Embryonic facial prominence (tissue), 1 donor: ENCODE measurements at regions not wholly inside any gene's neighbourhood (a gene's known extent, or its start where the extent isn't known, plus 50 kb on each side); places are given as distances from the start of the nearest gene placed in this dataset.

ENCODE experiments used
- DNase-seq: peaks from one replicate; pipeline ENCODE4 v3.0.0-alpha.2; 2016; ENCODE audit errors: extremely low spot score

DNA sequence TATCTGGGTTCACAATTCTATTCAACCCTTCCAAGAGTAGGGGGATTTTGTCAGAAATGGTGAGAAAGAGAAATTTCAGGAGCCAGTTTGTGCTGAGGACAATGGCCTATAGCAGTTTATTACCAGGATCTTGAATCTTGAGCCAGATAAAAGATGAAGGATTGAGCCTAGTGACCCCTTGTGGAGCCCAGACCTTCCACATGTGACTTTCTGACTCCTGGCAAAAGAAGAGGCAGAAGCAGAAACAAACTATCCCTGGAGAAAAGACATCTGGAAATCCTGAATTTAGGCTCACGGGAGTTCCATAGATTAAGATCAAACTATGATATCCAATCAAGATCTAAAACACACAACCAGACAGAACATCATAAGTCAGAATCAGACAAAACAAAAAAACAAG is 60.9 kb upstream of the CHRM2 start:
- no peak for DNase-seq

- DNase-seq: no peak
Observed at GRCh38 chr7:136803028-136803427, 65.4 kb upstream of the CHRM2 start.

DNA sequence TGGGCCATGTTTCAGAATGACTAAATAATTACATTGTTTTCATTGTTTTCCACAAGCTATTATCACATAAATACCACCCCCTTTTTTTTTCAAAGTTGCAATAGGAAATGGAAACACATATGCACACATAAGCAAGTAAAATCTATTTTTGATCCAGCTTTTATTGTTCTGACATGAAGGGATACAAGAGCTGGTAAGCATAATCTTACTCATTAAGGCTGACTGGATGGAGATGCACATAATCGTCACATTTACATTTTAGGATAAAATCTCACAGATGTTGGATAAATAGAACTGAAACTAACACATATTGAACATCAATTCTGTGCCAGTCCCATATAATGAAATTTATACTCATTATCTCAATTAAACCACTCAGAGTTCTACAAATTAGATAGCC is 84.5 kb upstream of the CHRM2 start:
- no peak for DNase-seq

GRCh38 chr7:136741941-136742340 is 126.5 kb upstream of the CHRM2 start:
- no peak for DNase-seq

- DNase-seq: no peak
Observed at GRCh38 chr7:136728945-136729344, 139.5 kb upstream of the CHRM2 start.

- no peak for DNase-seq
Observed at GRCh38 chr7:136726460-136726859, 142.0 kb upstream of the CHRM2 start.

DNA sequence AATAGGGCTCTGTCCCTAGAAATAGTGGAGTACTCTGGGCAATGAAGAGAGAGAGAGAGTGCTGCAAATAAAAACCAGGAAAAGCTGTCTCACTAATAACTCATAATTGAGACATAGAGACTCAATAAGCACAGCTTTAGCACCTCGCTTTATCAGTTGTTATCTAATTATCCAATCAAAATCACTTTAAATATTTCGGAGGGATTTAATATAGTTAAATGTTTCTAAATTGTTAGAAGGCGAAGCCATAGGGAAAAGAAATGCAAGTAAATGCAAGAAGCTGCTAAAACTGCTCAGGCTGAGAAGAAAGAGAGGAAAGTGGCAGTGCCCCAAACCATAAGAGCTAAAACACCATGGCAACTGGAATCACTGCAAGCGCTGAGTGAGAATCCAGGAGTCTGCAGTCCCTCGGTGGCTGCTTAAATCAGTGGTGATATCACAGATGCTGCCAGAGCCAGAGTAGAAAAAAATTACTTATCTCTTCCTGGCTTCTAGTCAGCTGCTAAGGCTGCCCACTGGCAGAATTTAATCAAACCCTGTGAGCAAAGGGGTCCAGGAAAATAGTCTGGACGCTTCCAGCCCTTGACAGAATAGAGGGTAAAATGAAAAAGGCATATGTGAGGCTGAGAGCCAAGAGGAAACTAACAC is 150.4 kb upstream of the CHRM2 start:
- no peak for DNase-seq

DNA sequence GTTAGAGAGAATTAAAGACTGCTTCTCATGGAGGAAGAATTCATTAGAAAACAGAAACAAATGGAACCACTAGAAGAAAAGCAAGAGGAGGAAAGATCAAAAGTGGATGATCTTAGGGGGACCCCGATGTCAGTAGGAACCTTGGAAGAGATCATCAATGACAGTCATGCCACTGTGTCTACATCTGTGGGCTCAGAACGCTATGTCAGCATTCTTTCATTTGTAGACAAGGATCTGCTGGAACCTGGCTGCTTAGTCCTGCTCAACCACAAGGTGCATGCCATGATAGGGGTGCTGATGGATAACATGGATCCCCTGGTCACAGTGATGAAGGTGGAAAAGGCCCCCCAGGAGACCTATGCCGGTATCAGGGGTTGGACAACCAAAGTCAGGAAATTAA is 154.4 kb upstream of the CHRM2 start:
- DNase-seq: no peak

DNA sequence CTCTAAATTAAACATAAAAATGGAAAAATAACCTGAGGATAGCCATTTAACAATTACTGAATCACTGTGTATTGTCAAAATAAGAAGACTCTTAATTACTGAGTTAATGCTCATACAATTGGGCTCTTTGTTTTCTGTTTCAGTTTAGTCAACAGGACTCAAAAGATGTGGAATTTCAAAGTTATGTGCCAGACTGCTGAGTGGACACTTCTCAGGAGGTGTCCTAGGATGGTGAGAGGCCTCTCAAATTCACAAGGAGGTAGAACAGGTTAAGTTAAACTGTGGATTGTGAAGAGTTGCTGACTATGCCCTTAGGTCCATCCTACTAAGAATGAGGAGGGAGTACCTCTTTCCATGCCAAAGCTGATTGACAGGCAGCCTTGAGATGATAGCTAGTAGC is 157.7 kb upstream of the CHRM2 start:
- DNase-seq: no peak

DNA sequence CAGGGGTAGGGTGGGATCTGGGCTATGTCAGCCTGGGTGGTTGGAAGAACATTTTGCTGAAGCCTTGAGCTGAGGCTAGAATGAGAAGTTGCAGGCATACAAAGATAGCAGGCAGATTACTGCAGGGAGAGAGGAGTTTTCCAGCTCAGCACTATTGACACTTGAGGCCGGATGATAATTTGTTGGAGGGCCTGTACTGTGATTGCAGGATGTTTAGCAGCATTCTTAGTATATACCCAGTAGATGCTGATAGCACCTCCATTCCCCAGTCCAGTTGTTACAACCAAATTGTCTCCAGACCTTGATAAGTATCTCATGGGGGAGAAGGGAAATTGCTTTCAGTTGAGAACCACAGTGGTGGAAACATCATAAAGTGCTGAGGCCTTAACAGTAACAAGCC is 158.6 kb upstream of the CHRM2 start:
- DNase-seq: no peak

GRCh38 chr7:136702913-136703312 is 165.5 kb upstream of the CHRM2 start:
- no peak for DNase-seq

- DNase-seq: no peak
Observed at GRCh38 chr7:136698977-136699376, 169.5 kb upstream of the CHRM2 start.

GRCh38 chr7:136698231-136698630 is 170.2 kb upstream of the CHRM2 start:
- DNase-seq: no peak

- no peak for DNase-seq
Observed at GRCh38 chr7:136697271-136697670, 171.2 kb upstream of the CHRM2 start.

- DNase-seq: no peak
Observed at GRCh38 chr7:136693166-136694119, 175.0 kb upstream of the CHRM2 start.

DNA sequence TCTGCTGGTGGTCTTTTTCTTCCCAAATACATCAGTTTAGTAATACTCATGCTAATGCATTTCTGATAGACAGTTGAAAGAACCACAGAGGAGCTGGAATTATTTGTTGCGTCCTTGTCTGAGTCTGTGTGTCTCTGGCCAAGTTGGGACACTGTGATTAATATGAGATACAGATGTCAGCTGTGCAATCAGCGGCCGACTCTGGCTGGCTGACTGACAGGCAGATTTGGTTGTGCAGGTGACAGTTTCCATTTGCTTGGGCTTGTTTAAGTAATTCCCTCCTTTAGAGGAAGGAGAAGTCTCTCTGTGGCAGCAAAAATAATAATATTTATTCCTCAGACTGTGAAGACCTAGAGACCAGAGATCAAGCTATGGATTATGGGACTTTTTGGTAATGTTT is 176.2 kb upstream of the CHRM2 start:
- no peak for DNase-seq

DNA sequence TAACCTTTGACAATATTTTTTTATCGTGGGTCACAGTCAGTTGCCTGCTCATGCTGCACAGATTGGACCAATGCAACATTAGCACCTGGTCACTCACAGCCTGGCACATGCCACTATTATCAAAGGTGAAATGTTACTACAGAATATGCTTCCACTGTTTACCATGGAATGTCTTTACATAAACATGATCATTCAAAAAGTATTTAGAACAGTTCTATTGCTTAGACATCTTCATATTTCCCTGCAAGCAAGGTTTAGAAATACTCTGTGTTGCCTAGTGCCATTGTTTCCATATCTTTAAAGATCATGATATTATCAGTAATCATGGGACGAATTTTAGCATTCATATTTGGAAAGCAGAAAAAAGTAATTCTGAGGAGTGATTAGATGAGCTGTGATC is 179.9 kb upstream of the CHRM2 start:
- DNase-seq: no peak

DNA sequence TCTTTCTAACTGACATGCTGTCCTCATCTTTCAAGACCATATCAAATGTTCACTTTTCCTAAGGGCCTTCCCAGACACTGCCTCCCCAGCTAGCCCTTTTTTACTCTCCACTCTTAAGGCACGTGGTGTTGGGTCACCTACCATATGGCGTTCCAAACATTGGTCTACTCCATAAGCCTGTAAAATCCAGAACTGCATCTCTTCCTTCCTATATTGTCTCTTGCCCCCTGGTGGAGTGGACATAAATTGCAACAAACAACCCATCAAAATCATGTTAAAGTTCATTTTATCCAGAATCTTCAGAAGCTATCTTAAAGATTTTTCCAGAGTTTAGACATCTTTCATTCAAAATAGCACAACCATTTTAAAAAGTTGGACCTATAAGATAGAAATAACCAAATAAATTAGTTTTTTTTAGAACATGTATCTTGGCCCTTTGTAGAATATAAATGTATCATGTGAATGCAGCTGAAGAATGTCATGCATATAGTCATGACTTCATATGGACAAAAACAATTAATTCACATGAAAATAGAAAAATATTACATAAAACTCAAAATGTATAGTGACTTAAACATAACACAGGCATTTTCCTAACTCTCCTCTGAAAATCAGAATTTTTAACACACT is 180.6 kb upstream of the CHRM2 start:
- DNase-seq: no peak

- DNase-seq: no peak
Observed at GRCh38 chr7:136685501-136686173, 182.8 kb upstream of the CHRM2 start.

- DNase-seq: no peak
Observed at GRCh38 chr7:136677471-136678365, 190.7 kb upstream of the CHRM2 start.

DNA sequence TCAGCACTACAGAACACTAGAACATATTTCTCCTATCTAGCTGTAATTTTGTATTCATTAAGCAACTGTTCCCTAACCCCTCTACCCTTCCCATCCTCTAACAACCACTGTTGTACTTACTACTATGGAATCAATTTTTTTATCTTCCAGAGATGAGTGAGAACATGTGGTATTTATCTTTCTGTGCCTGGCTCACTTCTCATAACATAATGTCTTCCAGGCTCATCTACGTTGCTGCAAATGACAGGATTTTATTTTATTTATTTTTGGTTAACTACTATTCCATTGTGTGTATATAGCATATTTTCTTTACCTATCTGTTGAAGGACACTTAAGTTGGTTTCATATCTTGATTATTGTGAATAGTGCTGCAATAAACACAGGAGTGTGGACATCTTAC is 200.9 kb upstream of the CHRM2 start:
- DNase-seq: no peak
